ENCODE measurements at regions not wholly inside any gene's neighbourhood (a gene's known extent, or its start where the extent isn't known, plus 50 kb on each side); places are given as distances from the start of the nearest gene placed in this dataset.

DNA sequence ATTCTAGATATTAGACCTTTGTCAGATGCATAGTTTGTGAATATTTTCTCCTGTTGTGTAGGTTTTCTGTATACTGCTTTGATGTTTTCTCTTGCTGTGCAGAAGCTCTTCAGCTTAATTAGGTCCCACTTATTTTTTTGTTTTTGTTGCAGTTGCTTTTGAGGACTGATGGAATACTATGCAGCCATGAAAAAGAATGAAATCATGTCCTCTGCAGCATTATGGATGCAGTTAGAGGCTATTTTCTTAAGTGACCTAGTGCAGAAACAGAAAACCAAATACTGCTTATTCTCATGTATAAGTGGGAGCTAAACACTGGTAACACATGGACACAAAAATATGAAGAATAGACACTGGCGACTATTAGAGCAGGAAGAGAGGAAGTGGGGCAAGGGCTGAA is 155.0 kb upstream of the HNMT start:
- Mint-ChIP-seq H3K4me1 (no peaks in the 10 kb centered on the region), H3K36me3 (no peaks in the 10 kb centered on the region), H3K27ac (no peak overlapping the region), H3K27me3 (no peaks in the 10 kb centered on the region), H3K4me3 (no peak overlapping the region), H3K9me3 (peaks cover 0 to 3% (median 0%) of the 10 kb centered on the region in 5 donors)
- Histone ChIP-seq H3K4me1 (ENCODE audit: insufficient read depth, low read length) (no peaks in the 10 kb centered on the region), H3K27me3 (ENCODE audit: insufficient read depth, low read length, poor library complexity, severe bottlenecking) (no peaks in the 10 kb centered on the region), H3K4me3 (ENCODE audit: low read length) (no peak overlapping the region), H3K9me3 (ENCODE audit: low read length) (no peaks in the 10 kb centered on the region), H3K27ac (ENCODE audit: low read depth, low read length) (no peak overlapping the region), H3K36me3 (ENCODE audit: insufficient read depth, low read length) (no peaks in the 10 kb centered on the region)
- POLR2A ChIA-PET: no interaction called here
- CTCF ChIA-PET: no interaction called here
- DNase-seq: no peak

DNA sequence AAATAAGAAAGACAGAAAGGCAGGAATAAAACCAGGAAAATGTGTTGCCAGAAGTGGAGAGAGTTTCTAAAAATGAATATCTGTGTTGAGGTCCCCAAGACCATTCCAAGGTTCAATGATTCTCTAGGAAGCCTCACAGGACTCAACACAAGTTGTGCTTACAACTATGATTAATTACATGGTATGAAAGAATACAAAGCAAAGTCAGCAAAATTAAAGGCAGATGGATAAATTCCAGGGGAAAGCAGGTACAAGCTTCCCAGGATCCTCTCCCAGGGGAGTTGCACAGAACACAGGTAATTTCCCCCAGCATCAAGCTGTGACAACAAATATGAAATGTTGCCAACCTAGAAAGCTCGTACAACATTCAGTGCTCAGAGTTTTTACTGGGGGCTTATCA is 154.4 kb upstream of the HNMT start:
- Histone ChIP-seq H3K27ac (ENCODE audit: low read depth, low read length) (no peak overlapping the region), H3K27me3 (ENCODE audit: insufficient read depth, low read length, poor library complexity, severe bottlenecking) (no peaks in the 10 kb centered on the region), H3K36me3 (ENCODE audit: insufficient read depth, low read length) (no peaks in the 10 kb centered on the region), H3K9me3 (ENCODE audit: low read length) (no peaks in the 10 kb centered on the region), H3K4me1 (ENCODE audit: insufficient read depth, low read length) (no peaks in the 10 kb centered on the region), H3K4me3 (ENCODE audit: low read length) (no peak overlapping the region)
- Mint-ChIP-seq H3K9me3 (peaks cover 0 to 3% (median 0%) of the 10 kb centered on the region in 5 donors), H3K36me3 (no peaks in the 10 kb centered on the region), H3K4me3 (no peak overlapping the region), H3K4me1 (no peaks in the 10 kb centered on the region), H3K27me3 (no peaks in the 10 kb centered on the region), H3K27ac (no peak overlapping the region)
- CTCF ChIA-PET: no interaction called here
- POLR2A ChIA-PET: no interaction called here
- DNase-seq: no peak

DNA sequence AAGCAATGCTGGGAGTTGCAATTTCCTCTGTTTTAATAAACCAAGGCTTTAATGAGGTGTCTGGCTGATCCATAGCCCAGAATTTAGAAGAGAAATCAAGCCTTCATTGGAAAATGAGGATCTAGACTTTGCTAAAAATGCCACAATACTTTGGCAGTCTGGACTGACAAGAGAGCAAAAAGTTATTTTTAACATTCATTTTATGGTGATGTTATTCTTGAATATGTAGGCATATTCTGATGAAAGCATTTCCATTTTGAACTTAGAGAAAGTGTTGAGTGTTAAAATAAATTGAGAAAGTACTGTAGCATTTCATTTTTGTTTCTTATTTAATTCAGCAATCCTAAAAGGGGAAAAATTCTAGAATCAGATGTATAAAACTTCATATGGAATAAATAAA is 151.8 kb upstream of the HNMT start:
- Histone ChIP-seq H3K36me3 (ENCODE audit: insufficient read depth, low read length) (no peaks in the 10 kb centered on the region), H3K9me3 (ENCODE audit: low read length) (no peaks in the 10 kb centered on the region), H3K27ac (ENCODE audit: low read depth, low read length) (no peak overlapping the region), H3K4me3 (ENCODE audit: low read length) (no peak overlapping the region), H3K27me3 (ENCODE audit: insufficient read depth, low read length, poor library complexity, severe bottlenecking) (no peaks in the 10 kb centered on the region), H3K4me1 (ENCODE audit: insufficient read depth, low read length) (no peaks in the 10 kb centered on the region)
- H3K27me3 Mint-ChIP-seq: peaks cover 2% of the 10 kb centered on the region in 2 donors
- no peaks in the 10 kb centered on the region for H3K36me3 Mint-ChIP-seq
- no peak overlapping the region for H3K27ac Mint-ChIP-seq
- H3K4me1 Mint-ChIP-seq: no peaks in the 10 kb centered on the region
- no peak overlapping the region for H3K4me3 Mint-ChIP-seq
- no peak for DNase-seq
- CTCF ChIA-PET: no interaction called here
- POLR2A ChIA-PET: no interaction called here
- peaks cover 0 to 3% (median 0%) of the 10 kb centered on the region in 5 donors for H3K9me3 Mint-ChIP-seq

- Histone ChIP-seq H3K27ac (ENCODE audit: low read depth, low read length) (no peak overlapping the region), H3K9me3 (ENCODE audit: low read length) (no peaks in the 10 kb centered on the region), H3K36me3 (ENCODE audit: insufficient read depth, low read length) (no peaks in the 10 kb centered on the region), H3K4me1 (ENCODE audit: insufficient read depth, low read length) (no peaks in the 10 kb centered on the region), H3K27me3 (ENCODE audit: insufficient read depth, low read length, poor library complexity, severe bottlenecking) (no peaks in the 10 kb centered on the region), H3K4me3 (ENCODE audit: low read length) (no peak overlapping the region)
- H3K4me1 Mint-ChIP-seq: no peaks in the 10 kb centered on the region
- no peak overlapping the region for H3K27ac Mint-ChIP-seq
- ChIA-PET POLR2A (no interaction called here), CTCF (no interaction called here)
- H3K4me3 Mint-ChIP-seq: no peak overlapping the region
- no peaks in the 10 kb centered on the region for H3K36me3 Mint-ChIP-seq
- peaks cover 2 to 4% of the 10 kb centered on the region in 2 donors for H3K27me3 Mint-ChIP-seq
- no peak for DNase-seq
- peaks cover 0 to 2% (median 0%) of the 10 kb centered on the region in 5 donors for H3K9me3 Mint-ChIP-seq
These were observed 151.1 kb upstream of the HNMT start for GRCh38 chr2:137813176-137813575.

GRCh38 chr2:137817058-137817457 is 147.2 kb upstream of the HNMT start:
- Histone ChIP-seq H3K4me3 (ENCODE audit: low read length) (no peak overlapping the region), H3K9me3 (ENCODE audit: low read length) (no peaks in the 10 kb centered on the region), H3K27ac (ENCODE audit: low read depth, low read length) (no peak overlapping the region), H3K36me3 (ENCODE audit: insufficient read depth, low read length) (no peaks in the 10 kb centered on the region), H3K4me1 (ENCODE audit: insufficient read depth, low read length) (no peaks in the 10 kb centered on the region), H3K27me3 (ENCODE audit: insufficient read depth, low read length, poor library complexity, severe bottlenecking) (no peaks in the 10 kb centered on the region)
- DNase-seq: no peak
- no peak overlapping the region for H3K27ac Mint-ChIP-seq
- POLR2A ChIA-PET: interaction anchor here (0.7 kb wide), 1 partner anchor 18 kb away, joined by 3 read pairs; no protein-coding TSS in a partner anchor
- no peak overlapping the region for H3K4me3 Mint-ChIP-seq
- H3K9me3 Mint-ChIP-seq: peaks cover 0 to 2% (median 0%) of the 10 kb centered on the region in 5 donors
- CTCF ChIA-PET: no interaction called here
- H3K4me1 Mint-ChIP-seq: peaks cover 0 to 2% (median 0%) of the 10 kb centered on the region in 3 donors
- peaks cover 2 to 9% of the 10 kb centered on the region in 2 donors for H3K27me3 Mint-ChIP-seq
- no peaks in the 10 kb centered on the region for H3K36me3 Mint-ChIP-seq

- Mint-ChIP-seq H3K27ac (no peak overlapping the region), H3K4me1 (peaks cover 0 to 2% (median 0%) of the 10 kb centered on the region in 3 donors), H3K9me3 (peaks cover 0 to 2% (median 0%) of the 10 kb centered on the region in 5 donors), H3K4me3 (no peak overlapping the region), H3K36me3 (no peaks in the 10 kb centered on the region), H3K27me3 (peaks cover 1 to 10% of the 10 kb centered on the region in 2 donors)
- Histone ChIP-seq H3K36me3 (ENCODE audit: insufficient read depth, low read length) (no peaks in the 10 kb centered on the region), H3K4me3 (ENCODE audit: low read length) (no peak overlapping the region), H3K27ac (ENCODE audit: low read depth, low read length) (no peak overlapping the region), H3K27me3 (ENCODE audit: insufficient read depth, low read length, poor library complexity, severe bottlenecking) (no peaks in the 10 kb centered on the region), H3K4me1 (ENCODE audit: insufficient read depth, low read length) (no peaks in the 10 kb centered on the region), H3K9me3 (ENCODE audit: low read length) (no peaks in the 10 kb centered on the region)
- POLR2A ChIA-PET: no interaction called here
- DNase-seq: no peak
- CTCF ChIA-PET: no interaction called here
These were observed 141.1 kb upstream of the HNMT start for GRCh38 chr2:137823196-137823595.

GRCh38 chr2:137824501-137824900 is 139.8 kb upstream of the HNMT start:
- Mint-ChIP-seq H3K36me3 (no peaks in the 10 kb centered on the region), H3K27ac (no peak overlapping the region), H3K9me3 (peaks cover 0 to 2% (median 0%) of the 10 kb centered on the region in 5 donors), H3K4me1 (no peaks in the 10 kb centered on the region), H3K4me3 (no peak overlapping the region), H3K27me3 (peaks cover 1 to 10% of the 10 kb centered on the region in 2 donors)
- no peaks in the 10 kb centered on the region for H3K36me3 ChIP-seq (ENCODE audit: insufficient read depth, low read length)
- ChIA-PET CTCF (interaction anchor here (1.0 kb wide), 1 partner anchor 10 kb away, joined by 3 read pairs; no protein-coding TSS in a partner anchor), POLR2A (no interaction called here)
- no peaks in the 10 kb centered on the region for H3K9me3 ChIP-seq (ENCODE audit: low read length)
- H3K27me3 ChIP-seq (ENCODE audit: insufficient read depth, low read length, poor library complexity, severe bottlenecking): no peaks in the 10 kb centered on the region
- DNase-seq: no peak
- no peaks in the 10 kb centered on the region for H3K4me1 ChIP-seq (ENCODE audit: insufficient read depth, low read length)
- no peak overlapping the region for H3K27ac ChIP-seq (ENCODE audit: low read depth, low read length)
- no peak overlapping the region for H3K4me3 ChIP-seq (ENCODE audit: low read length)

- CTCF ChIA-PET: interaction anchor here (0.9 kb wide), 1 partner anchor 8 kb away, joined by 3 read pairs; no protein-coding TSS in a partner anchor
These were observed 137.6 kb upstream of the HNMT start for GRCh38 chr2:137826373-137827372.

More at GRCh38 chr2:137826373-137827372, 137.6 kb upstream of the HNMT start:
- Mint-ChIP-seq H3K27ac (no peak overlapping the region), H3K4me1 (no peaks in the 10 kb centered on the region), H3K36me3 (no peaks in the 10 kb centered on the region), H3K9me3 (peaks cover 0 to 2% (median 0%) of the 10 kb centered on the region in 5 donors), H3K4me3 (no peak overlapping the region), H3K27me3 (peaks cover 1 to 9% of the 10 kb centered on the region in 2 donors)
- no peak overlapping the region for H3K4me3 ChIP-seq (ENCODE audit: low read length)
- H3K27me3 ChIP-seq (ENCODE audit: insufficient read depth, low read length, poor library complexity, severe bottlenecking): no peaks in the 10 kb centered on the region
- H3K4me1 ChIP-seq (ENCODE audit: insufficient read depth, low read length): no peaks in the 10 kb centered on the region
- POLR2A ChIA-PET: no interaction called here
- DNase-seq: no peak
- no peaks in the 10 kb centered on the region for H3K36me3 ChIP-seq (ENCODE audit: insufficient read depth, low read length)
- H3K9me3 ChIP-seq (ENCODE audit: low read length): no peaks in the 10 kb centered on the region
- no peak overlapping the region for H3K27ac ChIP-seq (ENCODE audit: low read depth, low read length)

Measured in CD8-positive, alpha-beta memory T cell (primary cell).